ENCODE measurements at regions not wholly inside any gene's neighbourhood (a gene's known extent, or its start where the extent isn't known, plus 50 kb on each side); places are given as distances from the start of the nearest gene placed in this dataset.

GRCh38 chr1:212520299-212520698 is 87.6 kb downstream of the NENF start:
- ChIA-PET POLR2A (ENCODE audit: low non-redundant PET) (no interaction called here), CTCF (no interaction called here)
- no peak for DNase-seq (ENCODE audit: low spot score)
- TF ChIP-seq, protein P1, sequence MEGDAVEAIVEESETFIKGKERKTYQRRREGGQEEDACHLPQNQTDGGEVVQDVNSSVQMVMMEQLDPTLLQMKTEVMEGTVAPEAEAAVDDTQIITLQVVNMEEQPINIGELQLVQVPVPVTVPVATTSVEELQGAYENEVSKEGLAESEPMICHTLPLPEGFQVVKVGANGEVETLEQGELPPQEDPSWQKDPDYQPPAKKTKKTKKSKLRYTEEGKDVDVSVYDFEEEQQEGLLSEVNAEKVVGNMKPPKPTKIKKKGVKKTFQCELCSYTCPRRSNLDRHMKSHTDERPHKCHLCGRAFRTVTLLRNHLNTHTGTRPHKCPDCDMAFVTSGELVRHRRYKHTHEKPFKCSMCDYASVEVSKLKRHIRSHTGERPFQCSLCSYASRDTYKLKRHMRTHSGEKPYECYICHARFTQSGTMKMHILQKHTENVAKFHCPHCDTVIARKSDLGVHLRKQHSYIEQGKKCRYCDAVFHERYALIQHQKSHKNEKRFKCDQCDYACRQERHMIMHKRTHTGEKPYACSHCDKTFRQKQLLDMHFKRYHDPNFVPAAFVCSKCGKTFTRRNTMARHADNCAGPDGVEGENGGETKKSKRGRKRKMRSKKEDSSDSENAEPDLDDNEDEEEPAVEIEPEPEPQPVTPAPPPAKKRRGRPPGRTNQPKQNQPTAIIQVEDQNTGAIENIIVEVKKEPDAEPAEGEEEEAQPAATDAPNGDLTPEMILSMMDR (conservative IDR thresholded peaks at IDR 0.05; ENCODE audit: low read depth): no peak
- no peak overlapping the region for H3K27ac ChIP-seq

DNA sequence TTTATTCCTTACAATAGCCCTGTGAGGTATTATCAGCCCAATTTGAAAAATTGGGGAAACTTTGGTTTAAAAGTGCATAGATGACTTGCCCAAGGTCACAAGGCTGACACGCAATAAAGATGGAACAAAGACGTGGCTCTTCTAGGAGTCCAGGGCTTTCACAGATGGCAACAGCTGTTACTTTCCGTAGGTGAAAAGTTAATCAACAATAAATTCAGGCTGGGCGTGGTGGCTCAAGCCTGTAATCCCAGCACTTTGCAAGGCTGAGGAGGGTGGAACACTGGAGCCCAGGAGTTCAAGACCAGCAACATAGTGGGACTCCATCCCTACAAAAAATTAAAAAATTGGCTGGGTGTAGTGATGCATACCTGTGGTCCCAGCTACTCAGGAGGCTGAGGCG is 87.8 kb upstream of the ATF3 start:
- no peak for DNase-seq (ENCODE audit: low spot score)
- TF ChIP-seq, protein P1 (conservative IDR thresholded peaks at IDR 0.05; ENCODE audit: low read depth): no peak
- no peak overlapping the region for H3K27ac ChIP-seq
- ChIA-PET POLR2A (ENCODE audit: low non-redundant PET) (no interaction called here), CTCF (interaction anchor here (0.6 kb wide), 1 partner anchor 550 kb away, joined by 4 read pairs; no protein-coding TSS in a partner anchor)

- DNase-seq (ENCODE audit: low spot score): peak; percentile 36
- H3K27ac ChIP-seq: no peak overlapping the region
- ChIA-PET CTCF (interaction anchor here (0.7 kb wide), 1 partner anchor 158 kb away, joined by 3 read pairs; no protein-coding TSS in a partner anchor), POLR2A (ENCODE audit: low non-redundant PET) (no interaction called here)
- TF ChIP-seq, protein P1 (conservative IDR thresholded peaks at IDR 0.05; ENCODE audit: low read depth): no peak
Observed at GRCh38 chr1:212525479-212526110, 83.0 kb upstream of the ATF3 start.

GRCh38 chr1:212526111-212526491 is 82.5 kb upstream of the ATF3 start:
- DNase-seq (ENCODE audit: low spot score): no peak
- CTCF ChIA-PET: interaction anchor here (0.7 kb wide), 1 partner anchor 157 kb away, joined by 3 read pairs; no protein-coding TSS in a partner anchor
- POLR2A ChIA-PET (ENCODE audit: low non-redundant PET): no interaction called here
- H3K27ac ChIP-seq: no peak overlapping the region
- TF ChIP-seq, protein P1 (conservative IDR thresholded peaks at IDR 0.05; ENCODE audit: low read depth): no peak

DNA sequence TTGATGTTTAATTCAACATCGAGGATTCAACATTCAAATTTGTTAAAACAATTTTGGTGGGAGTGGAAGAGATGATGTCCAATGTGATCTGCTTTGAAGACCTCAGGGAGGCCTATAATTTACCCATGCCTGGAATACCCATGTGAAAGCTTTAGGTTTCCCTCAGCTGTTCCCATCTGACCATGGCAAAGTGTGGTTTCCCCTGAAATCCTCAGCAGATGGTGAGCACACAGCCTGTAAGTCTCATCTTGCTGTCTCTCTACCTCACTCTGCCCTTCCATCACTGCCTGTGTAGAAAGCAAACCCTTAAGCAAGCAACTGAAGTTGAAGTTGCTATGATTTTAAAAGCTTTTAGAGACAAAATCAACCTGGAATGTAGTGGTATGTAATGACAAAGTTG is 80.1 kb upstream of the ATF3 start:
- DNase-seq (ENCODE audit: low spot score): no peak
- no peak overlapping the region for H3K27ac ChIP-seq
- ChIA-PET CTCF (no interaction called here), POLR2A (ENCODE audit: low non-redundant PET) (interaction anchor here (0.5 kb wide), 1 partner anchor 20 kb away, joined by 5 read pairs; no protein-coding TSS in a partner anchor)
- TF ChIP-seq, protein P1 (conservative IDR thresholded peaks at IDR 0.05; ENCODE audit: low read depth): no peak

GRCh38 chr1:212529211-212529741 is 79.3 kb upstream of the ATF3 start:
- DNase-seq (ENCODE audit: low spot score): no peak
- TF ChIP-seq, protein P1 (conservative IDR thresholded peaks at IDR 0.05; ENCODE audit: low read depth): no peak
- no peak overlapping the region for H3K27ac ChIP-seq
- POLR2A ChIA-PET (ENCODE audit: low non-redundant PET): no interaction called here
- CTCF ChIA-PET: interaction anchor here (0.7 kb wide), 1 partner anchor 274 kb away, joined by 3 read pairs; no protein-coding TSS in a partner anchor

Measured in RWPE1 (cell line).